SK-N-MC (cell line): ENCODE measurements at regions not wholly inside any gene's neighbourhood (a gene's known extent, or its start where the extent isn't known, plus 50 kb on each side); places are given as distances from the start of the nearest gene placed in this dataset.
"Not testable (repeated sequence)": the region's sequence is repeated elsewhere in the genome, so short reads cannot be mapped to it uniquely, and the experiment has no call there.

Experiments used
- DNase-seq: peaks from one replicate; pipeline ENCODE4 v3.0.0-alpha.2; 2011; ENCODE audit warnings: low read depth, low spot score
- H3K27ac ChIP-seq: fragments of 200-600 bp; sonication (generic); 2 replicates; pipeline ENCODE4 v1.5.1; 2016; ENCODE audit warnings: mixed run types
- H3K36me3 ChIP-seq: fragments of 200-600 bp; sonication (generic); 2 replicates; pipeline ENCODE4 v1.6.1; 2017; ENCODE audit warnings: antibody characterized with exemption, low read length, mixed read lengths; ENCODE audit not compliant: insufficient read depth
- H3K4me3 ChIP-seq: fragments of 200-600 bp; sonication (generic); 2 replicates; pipeline ENCODE4 v1.5.1; 2016
- H3K9ac ChIP-seq: fragments of 200-600 bp; sonication (generic); 2 replicates; pipeline ENCODE4 v1.8.0; 2017; ENCODE audit warnings: mixed run types, mixed read lengths; ENCODE audit not compliant: insufficient read length
- H3K9me3 ChIP-seq: fragments of 200-600 bp; sonication (generic); 2 replicates; pipeline ENCODE4 v1.6.1; 2017; ENCODE audit warnings: low read depth, mild to moderate bottlenecking, antibody characterized with exemption, low read length, moderate library complexity, mixed read lengths
- EZH2 ChIP-seq: fragments of 200-600 bp; sonication (generic); IDR thresholded peaks from one replicate; pipeline ENCODE4 v1.6.1; 2017; ENCODE audit warnings: antibody characterized with exemption
- FOXP2 ChIP-seq: optimal IDR thresholded peaks from 2 replicates; pipeline ENCODE3; 2011; ENCODE audit warnings: mild to moderate bottlenecking, moderate library complexity; ENCODE audit not compliant: insufficient read depth; ENCODE audit errors: extremely low read length, control extremely low read depth
- POLR2AphosphoS5 ChIP-seq: IDR thresholded peaks from 2 replicates; pipeline ENCODE4 v1.6.1; 2012; ENCODE audit warnings: mild to moderate bottlenecking, low read depth, low read length, borderline replicate concordance

DNA sequence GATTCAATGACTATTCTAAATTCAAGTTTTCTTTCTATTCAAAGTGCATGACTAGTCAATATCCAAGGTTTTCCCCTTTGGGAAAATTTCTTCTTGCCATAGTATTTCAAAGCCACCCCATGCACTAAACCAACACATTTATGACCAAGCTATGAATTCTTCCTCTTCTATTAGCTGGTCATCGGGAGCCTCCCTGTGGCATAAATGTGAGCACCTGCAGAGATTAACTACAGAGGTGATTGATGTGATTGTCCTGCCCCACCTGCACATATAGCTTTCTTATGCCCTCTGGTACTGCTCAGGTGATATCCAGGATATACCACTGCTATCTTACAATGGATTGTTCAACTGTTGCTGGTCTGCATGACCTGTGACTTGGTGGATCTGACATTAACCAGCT, 694.9 kb downstream of the ZBBX start:
- Histone ChIP-seq H3K9me3 (no peaks in the 10 kb centered on the region), H3K27ac (no peak overlapping the region), H3K36me3 (no peaks in the 10 kb centered on the region), H3K9ac (no peak overlapping the region), H3K4me3 (no peak overlapping the region)
- no peak for DNase-seq
- no peak for TF ChIP-seq POLR2AphosphoS5
- no peak for TF ChIP-seq EZH2
- TF ChIP-seq FOXP2 = no peak

DNA sequence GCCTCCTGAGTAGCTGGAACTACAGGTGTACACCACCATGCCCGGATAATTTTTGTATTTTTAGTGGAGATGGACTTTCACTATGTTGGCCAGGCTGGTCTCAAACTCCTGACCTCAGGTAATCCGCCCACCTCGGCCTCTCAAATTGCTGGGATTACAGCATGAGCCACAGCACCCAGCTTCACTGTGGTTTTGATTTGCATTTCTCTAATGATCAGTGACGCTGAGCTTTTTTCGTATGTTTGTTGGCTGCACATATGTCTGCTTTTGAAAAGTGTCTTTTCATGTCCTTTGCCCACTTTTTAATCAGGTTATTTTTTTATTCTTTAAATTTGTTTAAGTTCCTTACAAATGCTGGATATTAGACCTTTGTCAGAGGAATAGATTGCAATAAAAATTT, 696.0 kb downstream of the ZBBX start:
- not testable (repeated sequence) for H3K36me3 ChIP-seq, DNase-seq, H3K9ac ChIP-seq, H3K4me3 ChIP-seq, H3K9me3 ChIP-seq, H3K27ac ChIP-seq

DNA sequence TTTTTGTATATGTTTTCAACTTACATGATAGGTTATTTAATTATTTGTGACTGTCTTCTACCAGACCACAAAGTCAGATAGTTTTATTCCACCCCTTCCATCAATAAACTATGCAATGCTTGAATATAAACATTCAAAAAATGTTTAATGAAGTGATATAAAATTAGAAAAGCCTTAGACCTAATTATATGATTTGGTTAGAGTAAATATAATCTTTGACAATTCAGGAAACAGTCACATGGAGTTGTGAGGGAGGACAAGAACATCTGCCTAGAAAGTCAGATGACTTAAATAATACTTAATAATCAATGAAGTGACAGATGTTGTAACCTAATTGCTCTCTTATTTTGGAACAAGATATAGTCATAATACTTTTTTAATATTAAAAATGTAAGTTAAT, 710.3 kb downstream of the ZBBX start:
- no peak for TF ChIP-seq EZH2
- TF ChIP-seq POLR2AphosphoS5 = no peak
- no peak for TF ChIP-seq FOXP2
- Histone ChIP-seq H3K9ac (no peak overlapping the region), H3K4me3 (no peak overlapping the region), H3K36me3 (no peaks in the 10 kb centered on the region), H3K9me3 (no peaks in the 10 kb centered on the region), H3K27ac (no peak overlapping the region)
- no peak for DNase-seq

DNA sequence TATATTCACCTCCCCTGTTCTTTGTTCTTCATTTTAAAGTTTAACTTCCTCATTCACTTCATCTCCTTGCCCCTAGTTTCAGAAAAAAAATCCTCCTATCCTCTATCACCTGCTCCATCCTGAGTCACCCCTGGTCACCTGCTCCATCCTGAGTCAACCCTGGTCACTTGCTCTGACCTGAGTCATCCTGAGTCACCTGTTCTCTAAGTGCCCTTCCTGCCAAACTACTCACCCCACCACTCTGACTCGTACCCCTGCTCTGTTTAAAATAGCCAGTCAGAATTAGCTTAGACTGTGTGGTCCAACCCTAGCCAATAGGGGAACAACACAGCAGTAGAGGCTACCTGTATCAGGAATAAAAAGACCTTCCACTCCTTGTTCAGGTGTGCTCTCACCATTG, 716.9 kb downstream of the ZBBX start:
- Histone ChIP-seq H3K9ac (no peak overlapping the region), H3K4me3 (no peak overlapping the region), H3K27ac (no peak overlapping the region), H3K9me3 (no peaks in the 10 kb centered on the region), H3K36me3 (no peaks in the 10 kb centered on the region)
- no peak for DNase-seq
- TF ChIP-seq FOXP2 = no peak
- TF ChIP-seq POLR2AphosphoS5 = no peak
- no peak for TF ChIP-seq EZH2

DNA sequence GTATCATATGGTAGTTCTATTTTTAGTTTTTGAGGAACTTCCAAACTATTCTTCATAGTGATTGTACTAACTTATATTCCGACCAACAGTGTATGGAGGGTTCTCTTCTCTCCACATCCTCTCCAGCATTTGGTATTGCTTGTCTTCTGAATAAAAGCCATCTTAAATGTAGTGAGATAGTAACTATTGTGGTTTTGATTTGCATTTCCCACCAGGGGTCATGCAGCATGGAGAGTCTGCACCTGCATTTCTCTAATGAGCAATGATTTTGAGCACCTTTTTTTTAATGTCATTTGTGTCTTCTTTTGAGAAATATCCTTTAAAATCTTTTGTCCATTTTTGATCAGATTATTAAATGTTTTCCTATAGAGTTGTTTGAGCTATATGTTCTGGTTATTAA, 718.5 kb downstream of the ZBBX start:
- Histone ChIP-seq H3K9ac (no peak overlapping the region), H3K4me3 (no peak overlapping the region)

DNA sequence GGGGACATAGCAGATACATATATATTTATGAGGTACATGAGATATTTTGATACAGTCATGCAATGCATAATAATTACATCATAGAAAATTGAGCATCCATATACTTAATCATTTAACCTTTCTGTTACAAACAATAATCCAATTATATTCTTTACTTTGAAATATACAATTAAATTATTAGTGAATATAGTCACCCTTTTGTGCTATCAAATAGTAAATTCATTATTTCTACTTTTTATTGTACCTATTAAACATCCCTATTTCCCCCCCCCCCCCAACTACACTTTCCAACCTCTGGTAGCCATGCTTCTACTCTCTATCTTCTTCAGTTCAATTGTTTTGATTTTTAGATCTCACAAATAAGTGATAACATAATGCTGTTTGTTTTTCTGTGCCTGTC, 719.1 kb downstream of the ZBBX start:
- TF ChIP-seq EZH2 (no peak), POLR2AphosphoS5 (no peak), FOXP2 (no peak)

More for the DNA sequence above, 718.5 kb downstream of the ZBBX start:
- Histone ChIP-seq H3K27ac (no peak overlapping the region), H3K9me3 (no peaks in the 10 kb centered on the region), H3K36me3 (no peaks in the 10 kb centered on the region)
- DNase-seq = no peak
- TF ChIP-seq EZH2 = no peak
- no peak for TF ChIP-seq FOXP2
- no peak for TF ChIP-seq POLR2AphosphoS5

DNA sequence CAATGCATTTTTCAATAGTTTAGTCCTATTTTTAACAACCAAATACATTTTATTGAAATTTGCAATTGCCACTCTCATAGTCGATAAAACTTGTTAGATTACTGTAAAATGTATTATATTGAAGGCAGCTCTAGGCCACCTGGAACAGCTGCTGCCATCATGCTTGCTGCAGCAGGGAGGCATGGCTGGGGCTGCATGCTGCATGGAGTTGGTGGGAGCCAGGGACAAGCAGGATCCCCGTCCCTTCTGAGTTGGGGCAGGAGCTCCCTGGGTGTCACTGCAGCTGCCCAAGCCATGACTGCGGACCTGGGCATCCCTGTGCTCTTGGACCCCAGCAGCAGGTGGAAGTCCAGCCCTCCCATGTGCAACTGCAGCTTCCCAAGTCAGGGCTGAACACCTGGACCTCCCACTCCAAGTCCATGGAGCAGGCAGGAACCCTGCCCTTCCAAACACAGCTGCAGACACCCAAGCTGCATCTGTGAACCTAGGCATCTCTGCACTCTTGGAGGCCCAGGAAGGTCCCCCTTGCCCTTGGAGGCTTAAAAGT, 742.0 kb downstream of the ZBBX start:
- TF ChIP-seq POLR2AphosphoS5 = no peak
- TF ChIP-seq EZH2 = no peak
- no peak for TF ChIP-seq FOXP2
- Histone ChIP-seq H3K9ac (no peak overlapping the region), H3K4me3 (no peak overlapping the region), H3K27ac (no peak overlapping the region), H3K9me3 (no peaks in the 10 kb centered on the region), H3K36me3 (no peaks in the 10 kb centered on the region)
- no peak for DNase-seq

More for the DNA sequence above, 719.1 kb downstream of the ZBBX start:
- Histone ChIP-seq H3K27ac (no peak overlapping the region), H3K4me3 (no peak overlapping the region), H3K36me3 (no peaks in the 10 kb centered on the region), H3K9ac (no peak overlapping the region), H3K9me3 (no peaks in the 10 kb centered on the region)
- DNase-seq = no peak

DNA sequence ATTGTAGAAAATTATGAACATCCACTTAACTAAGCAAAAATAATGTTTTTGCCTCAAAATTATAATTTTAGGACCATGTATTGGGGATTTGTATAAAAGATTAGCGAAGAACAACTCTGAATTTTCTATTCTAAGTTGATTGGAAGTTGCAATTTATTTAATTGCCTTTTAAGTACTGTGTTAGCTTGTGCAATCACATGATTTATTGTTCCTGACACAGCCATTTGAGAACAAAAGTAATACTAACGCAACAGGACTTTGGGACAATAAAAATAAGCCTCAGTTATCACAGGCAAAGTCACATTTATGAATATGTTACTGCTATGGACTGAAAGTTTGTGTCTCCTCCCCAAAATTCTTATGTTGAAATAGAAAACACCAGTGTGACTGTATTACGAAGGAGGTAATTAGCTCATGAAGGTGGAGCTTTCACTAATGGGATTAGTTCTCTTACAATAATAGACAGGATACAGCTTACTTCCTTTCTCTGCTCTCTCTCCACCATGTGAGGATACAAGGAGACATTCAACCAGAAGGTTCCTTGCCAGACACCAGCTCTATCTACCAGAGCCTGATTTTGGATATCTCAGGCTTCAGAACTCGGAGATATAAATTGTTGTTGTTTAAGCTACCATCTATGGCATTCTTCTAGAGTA, 745.9 kb downstream of the ZBBX start:
- H3K36me3 ChIP-seq = no peaks in the 10 kb centered on the region
- peak; percentile 37 for DNase-seq
- H3K9me3 ChIP-seq = no peaks in the 10 kb centered on the region
- no peak overlapping the region for H3K27ac ChIP-seq
- no peak overlapping the region for H3K9ac ChIP-seq
- TF ChIP-seq EZH2 (no peak), POLR2AphosphoS5 (no peak), FOXP2 (no peak)
- H3K4me3 ChIP-seq = 0 out of 2 replicates have a peak overlapping the region, but pooled peaks have one; percentile 20

DNA sequence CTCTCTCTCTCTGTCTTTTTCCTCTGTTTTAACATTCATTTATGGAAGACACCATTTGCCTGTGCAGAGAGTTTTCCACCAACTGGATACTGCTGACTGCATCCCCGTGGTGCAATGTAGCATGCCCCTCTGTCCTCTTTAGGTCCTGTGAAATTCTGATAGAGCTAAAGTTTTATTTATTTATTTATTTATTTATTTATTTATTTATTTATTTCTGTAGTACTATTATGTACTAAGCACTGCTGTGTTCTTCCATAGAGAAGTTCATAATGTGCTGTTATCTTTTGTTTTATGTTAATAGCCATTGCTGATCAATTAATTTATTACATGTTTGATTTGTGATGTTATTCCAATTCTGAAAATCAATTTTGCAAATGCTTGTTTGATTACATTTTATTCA, 749.9 kb downstream of the ZBBX start:
- H3K9ac ChIP-seq = no peak overlapping the region
- no peak for TF ChIP-seq EZH2
- no peak for TF ChIP-seq POLR2AphosphoS5
- TF ChIP-seq FOXP2 = no peak
- H3K4me3 ChIP-seq = no peak overlapping the region
- no peaks in the 10 kb centered on the region for H3K36me3 ChIP-seq
- H3K27ac ChIP-seq = no peak overlapping the region
- no peak for DNase-seq
- no peaks in the 10 kb centered on the region for H3K9me3 ChIP-seq
